ENCODE measurements at regions not wholly inside any gene's neighbourhood (a gene's known extent, or its start where the extent isn't known, plus 50 kb on each side); places are given as distances from the start of the nearest gene placed in this dataset.

GRCh38 chr10:3613318-3613717, 171.7 kb downstream of the KLF6 start:
- no peak for DNase-seq
- no peaks in the 10 kb centered on the region for H3K4me1 Mint-ChIP-seq (ENCODE audit: low read depth)
- peaks cover 34% of the 10 kb centered on the region for H3K9me3 Mint-ChIP-seq
- no peaks in the 10 kb centered on the region for H3K27me3 Mint-ChIP-seq
- no peak overlapping the region for H3K27ac Mint-ChIP-seq
- H3K36me3 Mint-ChIP-seq (ENCODE audit: low read depth), result peaks cover 8% of the 10 kb centered on the region
- H3K4me3 Mint-ChIP-seq, result no peak overlapping the region

- H3K9me3 Mint-ChIP-seq, result peaks cover 38% of the 10 kb centered on the region
- no peak for DNase-seq
- H3K36me3 Mint-ChIP-seq (ENCODE audit: low read depth), result peaks cover 9% of the 10 kb centered on the region
- no peaks in the 10 kb centered on the region for H3K4me1 Mint-ChIP-seq (ENCODE audit: low read depth)
- H3K4me3 Mint-ChIP-seq, result no peak overlapping the region
- H3K27me3 Mint-ChIP-seq, result no peaks in the 10 kb centered on the region
- no peak overlapping the region for H3K27ac Mint-ChIP-seq
These were observed 172.6 kb downstream of the KLF6 start for GRCh38 chr10:3612183-3613001.

GRCh38 chr10:3606309-3606708, 178.7 kb downstream of the KLF6 start:
- H3K27ac Mint-ChIP-seq, result peak overlapping the region; percentile 3
- H3K36me3 Mint-ChIP-seq (ENCODE audit: low read depth), result peaks cover 9% of the 10 kb centered on the region
- no peak for DNase-seq
- peaks cover 3% of the 10 kb centered on the region for H3K27me3 Mint-ChIP-seq
- H3K4me3 Mint-ChIP-seq, result no peak overlapping the region
- H3K9me3 Mint-ChIP-seq, result peaks cover 39% of the 10 kb centered on the region
- H3K4me1 Mint-ChIP-seq (ENCODE audit: low read depth), result peaks cover 17% of the 10 kb centered on the region

GRCh38 chr10:3605882-3606281, 179.1 kb downstream of the KLF6 start:
- Mint-ChIP-seq H3K9me3 (peaks cover 34% of the 10 kb centered on the region), H3K36me3 (ENCODE audit: low read depth) (peaks cover 6% of the 10 kb centered on the region), H3K4me3 (no peak overlapping the region), H3K27ac (peak overlapping the region; percentile 3), H3K4me1 (ENCODE audit: low read depth) (peaks cover 17% of the 10 kb centered on the region), H3K27me3 (peaks cover 3% of the 10 kb centered on the region)
- DNase-seq, result no peak

GRCh38 chr10:3595736-3596135, 189.3 kb downstream of the KLF6 start:
- peaks cover 14% of the 10 kb centered on the region for H3K27me3 Mint-ChIP-seq
- H3K4me3 Mint-ChIP-seq, result no peak overlapping the region
- H3K27ac Mint-ChIP-seq, result no peak overlapping the region

GRCh38 chr10:3593611-3594010, 191.4 kb downstream of the KLF6 start:
- Mint-ChIP-seq H3K4me1 (ENCODE audit: low read depth) (no peaks in the 10 kb centered on the region), H3K4me3 (no peak overlapping the region), H3K36me3 (ENCODE audit: low read depth) (no peaks in the 10 kb centered on the region), H3K9me3 (no peaks in the 10 kb centered on the region), H3K27me3 (peaks cover 5% of the 10 kb centered on the region), H3K27ac (no peak overlapping the region)
- no peak for DNase-seq

More at GRCh38 chr10:3595736-3596135, 189.3 kb downstream of the KLF6 start:
- no peaks in the 10 kb centered on the region for H3K4me1 Mint-ChIP-seq (ENCODE audit: low read depth)
- no peaks in the 10 kb centered on the region for H3K9me3 Mint-ChIP-seq
- H3K36me3 Mint-ChIP-seq (ENCODE audit: low read depth), result no peaks in the 10 kb centered on the region
- no peak for DNase-seq

- Mint-ChIP-seq H3K4me3 (no peak overlapping the region), H3K9me3 (no peaks in the 10 kb centered on the region), H3K36me3 (ENCODE audit: low read depth) (no peaks in the 10 kb centered on the region), H3K27ac (no peak overlapping the region), H3K4me1 (ENCODE audit: low read depth) (no peaks in the 10 kb centered on the region), H3K27me3 (peaks cover 6% of the 10 kb centered on the region)
- DNase-seq, result no peak
These were observed 192.6 kb downstream of the KLF6 start for GRCh38 chr10:3592424-3592823.

GRCh38 chr10:3588816-3589215, 196.2 kb downstream of the KLF6 start:
- H3K27me3 Mint-ChIP-seq, result peaks cover 4% of the 10 kb centered on the region
- no peak for DNase-seq
- H3K27ac Mint-ChIP-seq, result no peak overlapping the region
- no peak overlapping the region for H3K4me3 Mint-ChIP-seq
- no peaks in the 10 kb centered on the region for H3K36me3 Mint-ChIP-seq (ENCODE audit: low read depth)
- H3K9me3 Mint-ChIP-seq, result no peaks in the 10 kb centered on the region
- H3K4me1 Mint-ChIP-seq (ENCODE audit: low read depth), result no peaks in the 10 kb centered on the region

GRCh38 chr10:3588346-3588745, 196.7 kb downstream of the KLF6 start:
- Mint-ChIP-seq H3K4me3 (no peak overlapping the region), H3K27ac (no peak overlapping the region), H3K9me3 (no peaks in the 10 kb centered on the region), H3K36me3 (ENCODE audit: low read depth) (no peaks in the 10 kb centered on the region), H3K4me1 (ENCODE audit: low read depth) (no peaks in the 10 kb centered on the region), H3K27me3 (peaks cover 4% of the 10 kb centered on the region)
- no peak for DNase-seq

- peaks cover 8% of the 10 kb centered on the region for H3K27me3 Mint-ChIP-seq
- H3K9me3 Mint-ChIP-seq, result no peaks in the 10 kb centered on the region
- H3K36me3 Mint-ChIP-seq (ENCODE audit: low read depth), result no peaks in the 10 kb centered on the region
- no peak for DNase-seq
- H3K4me1 Mint-ChIP-seq (ENCODE audit: low read depth), result peaks cover under 1% of the 10 kb centered on the region
- H3K4me3 Mint-ChIP-seq, result no peak overlapping the region
- H3K27ac Mint-ChIP-seq, result no peak overlapping the region
These were observed 199.9 kb downstream of the KLF6 start for GRCh38 chr10:3584926-3585784.

- no peak for DNase-seq
- no peaks in the 10 kb centered on the region for H3K9me3 Mint-ChIP-seq
- peaks cover 7% of the 10 kb centered on the region for H3K4me1 Mint-ChIP-seq (ENCODE audit: low read depth)
- peaks cover 13% of the 10 kb centered on the region for H3K27me3 Mint-ChIP-seq
- H3K36me3 Mint-ChIP-seq (ENCODE audit: low read depth), result no peaks in the 10 kb centered on the region
- H3K27ac Mint-ChIP-seq, result no peak overlapping the region
- no peak overlapping the region for H3K4me3 Mint-ChIP-seq
These were observed 204.4 kb downstream of the KLF6 start for GRCh38 chr10:3580565-3580964.

GRCh38 chr10:3579845-3580244, 205.2 kb downstream of the KLF6 start:
- Mint-ChIP-seq H3K9me3 (no peaks in the 10 kb centered on the region), H3K27ac (no peak overlapping the region), H3K27me3 (peaks cover 13% of the 10 kb centered on the region), H3K4me1 (ENCODE audit: low read depth) (peaks cover 7% of the 10 kb centered on the region), H3K4me3 (no peak overlapping the region), H3K36me3 (ENCODE audit: low read depth) (no peaks in the 10 kb centered on the region)
- no peak for DNase-seq

- Mint-ChIP-seq H3K4me3 (no peak overlapping the region), H3K36me3 (ENCODE audit: low read depth) (no peaks in the 10 kb centered on the region), H3K27me3 (peaks cover 16% of the 10 kb centered on the region), H3K27ac (no peak overlapping the region), H3K4me1 (ENCODE audit: low read depth) (peaks cover 7% of the 10 kb centered on the region), H3K9me3 (no peaks in the 10 kb centered on the region)
- no peak for DNase-seq
These were observed 206.3 kb downstream of the KLF6 start for GRCh38 chr10:3578682-3579081.

GRCh38 chr10:3578159-3578558, 206.8 kb downstream of the KLF6 start:
- no peak for DNase-seq
- peaks cover 7% of the 10 kb centered on the region for H3K4me1 Mint-ChIP-seq (ENCODE audit: low read depth)
- H3K27me3 Mint-ChIP-seq, result peaks cover 16% of the 10 kb centered on the region
- no peak overlapping the region for H3K4me3 Mint-ChIP-seq
- H3K36me3 Mint-ChIP-seq (ENCODE audit: low read depth), result no peaks in the 10 kb centered on the region
- H3K27ac Mint-ChIP-seq, result no peak overlapping the region
- H3K9me3 Mint-ChIP-seq, result no peaks in the 10 kb centered on the region

- peaks cover 11% of the 10 kb centered on the region for H3K27me3 Mint-ChIP-seq
- H3K4me1 Mint-ChIP-seq (ENCODE audit: low read depth), result peaks cover under 1% of the 10 kb centered on the region
- H3K36me3 Mint-ChIP-seq (ENCODE audit: low read depth), result no peaks in the 10 kb centered on the region
- no peak overlapping the region for H3K27ac Mint-ChIP-seq
- no peak for DNase-seq
- no peaks in the 10 kb centered on the region for H3K9me3 Mint-ChIP-seq
- no peak overlapping the region for H3K4me3 Mint-ChIP-seq
These were observed 210.6 kb downstream of the KLF6 start for GRCh38 chr10:3574451-3574850.

Data from activated T-cell treated with anti-CD3 and anti-CD28 coated beads, Interleukin-2, amount 50 U/mL, for 24 hours (primary cell).